ENCODE measurements at regions not wholly inside any gene's neighbourhood (a gene's known extent, or its start where the extent isn't known, plus 50 kb on each side); places are given as distances from the start of the nearest gene placed in this dataset.

DNA sequence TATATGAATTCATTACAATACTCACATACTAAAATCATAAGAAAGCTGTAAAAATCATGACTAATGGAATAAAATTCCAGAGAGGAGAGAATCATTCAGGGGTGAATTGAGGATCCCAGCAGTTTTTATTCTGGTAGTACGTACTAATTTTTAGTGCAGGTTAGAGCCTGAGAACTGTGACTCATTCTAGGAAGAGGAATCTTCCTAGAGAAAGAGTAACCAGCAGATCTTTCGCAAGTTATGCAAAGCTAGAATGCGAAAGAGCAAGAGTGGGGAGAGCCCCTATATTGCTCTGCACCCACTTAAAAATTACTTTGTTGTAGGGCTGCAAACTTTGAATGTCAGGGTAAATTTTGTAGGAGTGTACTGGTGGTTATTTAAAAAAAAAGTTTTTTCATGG lies 303.6 kb upstream of the ARPP21 start:
- no peak for TF ChIP-seq POLR2A (IDR thresholded peaks at IDR 0.05; ENCODE audit: low read depth, low read length)
- no peak for TF ChIP-seq POLR2AphosphoS5 (IDR thresholded peaks at IDR 0.05; ENCODE audit: low read depth, low read length)
- no peak for TF ChIP-seq PAX5 (IDR thresholded peaks at IDR 0.05; ENCODE audit: insufficient read depth, low read length, severe bottlenecking)
- TF ChIP-seq SPI1 (IDR thresholded peaks at IDR 0.05; ENCODE audit: low read depth, low read length) = no peak
